NCI-H1930 (cell line): ENCODE measurements at regions not wholly inside any gene's neighbourhood (a gene's known extent, or its start where the extent isn't known, plus 50 kb on each side); places are given as distances from the start of the nearest gene placed in this dataset.
"Not testable (repeated sequence)": the region's sequence is repeated elsewhere in the genome, so short reads cannot be mapped to it uniquely, and the experiment has no call there.

Source experiments
- DNase-seq, 2 experiments: peaks; one replicate each; lab custom pipeline; 2025; lab: John Stamatoyannopoulos, UW

DNA sequence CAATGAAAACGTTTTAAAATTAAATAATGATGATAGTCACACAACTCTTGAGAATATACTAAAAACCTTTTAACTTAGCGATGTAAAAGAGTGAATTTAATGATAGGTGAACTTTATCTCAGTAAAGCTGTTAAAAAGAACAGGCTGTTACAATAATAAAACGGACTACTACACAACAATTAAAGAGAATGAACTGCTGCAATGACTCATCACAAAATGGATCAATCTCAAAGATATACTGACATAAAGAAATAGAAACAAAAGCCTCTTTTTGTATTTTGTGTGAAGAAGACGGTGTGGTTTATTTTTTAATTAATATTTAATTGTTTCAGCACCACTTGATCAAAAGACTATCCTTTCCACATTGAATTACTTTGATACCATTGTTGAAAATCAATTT lies 352.4 kb upstream of the GJE1 start:
- no peak for DNase-seq

DNA sequence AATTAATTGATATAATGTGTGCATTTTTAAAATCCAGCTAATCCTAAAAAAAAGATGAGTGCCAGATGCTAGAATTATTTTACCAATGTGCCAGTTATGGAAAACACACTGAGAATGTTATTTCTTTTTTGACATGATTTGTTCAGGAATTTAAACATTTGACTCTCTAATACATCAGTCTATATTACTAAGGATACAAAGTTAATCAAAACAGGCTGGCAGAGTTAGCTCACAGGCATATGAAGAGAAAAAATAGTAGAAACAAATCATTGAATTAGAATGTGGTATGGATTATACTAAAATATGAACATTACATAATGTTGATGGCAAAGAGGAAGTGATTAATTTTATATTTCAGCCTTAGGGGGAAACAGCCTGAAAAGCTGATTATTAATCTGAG lies 368.3 kb upstream of the GJE1 start:
- DNase-seq: no peak

- no peak for DNase-seq
Measured at GRCh38 chr6:141758430-141758829, 374.3 kb upstream of the GJE1 start.

GRCh38 chr6:141753180-141753579 lies 379.5 kb upstream of the GJE1 start:
- DNase-seq: no peak

DNA sequence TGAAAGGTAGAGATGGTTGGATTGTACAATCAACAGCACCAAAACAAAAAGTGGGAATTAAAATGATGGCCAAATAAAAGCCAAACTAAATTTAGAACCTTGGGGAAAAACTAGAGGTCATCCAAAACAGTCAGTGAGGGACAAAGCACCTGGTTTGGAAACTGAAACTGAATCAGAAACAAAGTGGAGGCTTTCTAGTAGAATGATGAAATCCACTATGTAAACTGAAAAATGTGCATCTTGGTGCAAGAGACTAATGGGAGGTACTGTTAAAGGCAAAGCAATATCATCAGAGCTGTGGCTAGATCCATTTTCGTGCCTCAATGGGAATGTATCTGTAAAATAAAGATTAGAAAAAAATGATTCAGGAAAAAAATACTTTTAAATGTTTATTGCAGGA lies 380.0 kb upstream of the GJE1 start:
- DNase-seq: no peak

GRCh38 chr6:141746324-141746723 lies 386.4 kb upstream of the GJE1 start:
- not testable (repeated sequence) for DNase-seq

- no peak for DNase-seq
Measured at GRCh38 chr6:141744971-141745370, 387.8 kb upstream of the GJE1 start.

GRCh38 chr6:141744194-141744925 lies 388.4 kb upstream of the GJE1 start:
- DNase-seq: no peak

GRCh38 chr6:141736104-141736503 lies 396.6 kb upstream of the GJE1 start:
- no peak for DNase-seq

DNA sequence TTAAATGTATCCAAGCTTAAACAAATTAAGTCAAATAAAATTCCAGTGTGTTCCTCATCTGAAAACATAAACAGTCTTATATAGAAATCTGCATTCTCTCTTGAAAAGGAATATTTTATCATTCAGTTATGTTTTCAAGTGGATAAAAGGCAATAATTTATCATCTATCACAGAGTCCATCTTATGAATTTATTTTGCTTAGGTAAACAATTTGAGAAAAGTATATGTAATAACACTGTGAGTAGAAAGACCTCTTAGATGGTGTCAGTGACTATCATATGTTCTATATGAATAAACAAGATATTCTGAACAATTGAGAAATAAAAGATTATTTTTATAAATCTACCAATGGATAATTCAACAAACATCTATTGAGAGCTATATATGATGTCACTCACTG lies 397.6 kb upstream of the GJE1 start:
- DNase-seq: no peak

GRCh38 chr6:141734071-141734840 lies 398.5 kb upstream of the GJE1 start:
- DNase-seq: no peak

GRCh38 chr6:141729146-141729545 lies 403.6 kb upstream of the GJE1 start:
- no peak for DNase-seq

DNA sequence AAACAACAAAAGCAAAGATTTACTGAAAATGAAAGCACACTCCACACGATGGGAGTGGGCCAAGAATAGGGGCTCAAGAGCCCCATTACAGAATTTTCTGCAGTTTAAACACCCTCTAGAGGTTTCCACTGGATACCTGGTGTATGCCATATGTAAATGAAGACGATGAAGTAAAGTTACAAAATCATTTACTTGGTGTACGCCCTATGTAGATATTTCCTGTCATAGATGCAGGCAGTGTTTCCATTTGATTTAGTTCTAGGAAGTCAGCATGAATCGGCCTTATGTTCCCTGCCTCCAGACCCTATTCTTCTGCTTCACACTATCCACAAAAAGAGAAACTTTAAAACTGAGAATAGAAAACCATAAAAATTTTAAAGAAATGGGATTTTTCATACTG lies 404.4 kb upstream of the GJE1 start:
- no peak for DNase-seq

DNA sequence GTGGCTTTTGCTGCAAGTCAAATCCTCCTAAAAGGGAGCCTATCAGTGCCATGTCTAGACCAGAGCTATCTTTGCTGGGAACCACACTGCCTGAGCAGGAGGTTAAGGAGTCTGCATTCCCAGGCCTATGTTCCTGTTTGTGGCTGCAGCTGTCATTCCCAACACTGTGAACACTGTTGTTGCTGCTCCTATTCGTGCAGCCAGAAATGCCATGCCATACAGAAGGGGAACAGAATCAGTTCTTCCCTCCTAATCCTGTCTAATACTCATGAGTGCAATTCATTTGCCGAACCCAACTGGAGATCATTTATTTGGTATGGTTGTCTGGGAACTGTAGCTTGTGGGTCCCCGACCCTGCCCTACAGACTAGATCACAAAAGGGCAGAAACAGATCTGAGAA lies 406.5 kb upstream of the GJE1 start:
- no peak for DNase-seq

- DNase-seq: no peak
Measured at GRCh38 chr6:141724731-141725130, 408.0 kb upstream of the GJE1 start.

- DNase-seq: no peak
Measured at GRCh38 chr6:141719476-141719875, 413.2 kb upstream of the GJE1 start.

GRCh38 chr6:141705431-141705830 lies 427.3 kb upstream of the GJE1 start:
- DNase-seq: no peak

GRCh38 chr6:141704151-141704550 lies 428.6 kb upstream of the GJE1 start:
- DNase-seq: no peak

DNA sequence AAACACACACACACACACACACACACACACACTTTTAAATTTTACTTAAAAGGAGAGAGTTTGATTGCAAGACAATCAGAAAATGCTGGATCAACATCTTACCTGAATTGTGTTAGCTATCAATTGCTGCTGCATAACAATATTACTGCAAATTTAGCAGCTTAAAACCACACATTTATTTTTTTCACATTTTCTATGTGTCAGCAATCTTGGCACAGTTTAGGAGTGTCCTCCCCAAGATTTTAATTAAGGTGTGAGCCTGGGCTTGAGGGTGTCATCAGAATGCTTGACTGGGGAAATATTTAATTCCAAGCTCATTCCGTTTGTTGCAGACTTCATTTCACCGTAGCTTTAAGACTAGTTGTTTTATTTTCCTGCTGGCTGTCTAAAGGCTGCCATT lies 431.0 kb upstream of the GJE1 start:
- no peak for DNase-seq

GRCh38 chr6:141700819-141701218 lies 431.9 kb upstream of the GJE1 start:
- DNase-seq: no peak

DNA sequence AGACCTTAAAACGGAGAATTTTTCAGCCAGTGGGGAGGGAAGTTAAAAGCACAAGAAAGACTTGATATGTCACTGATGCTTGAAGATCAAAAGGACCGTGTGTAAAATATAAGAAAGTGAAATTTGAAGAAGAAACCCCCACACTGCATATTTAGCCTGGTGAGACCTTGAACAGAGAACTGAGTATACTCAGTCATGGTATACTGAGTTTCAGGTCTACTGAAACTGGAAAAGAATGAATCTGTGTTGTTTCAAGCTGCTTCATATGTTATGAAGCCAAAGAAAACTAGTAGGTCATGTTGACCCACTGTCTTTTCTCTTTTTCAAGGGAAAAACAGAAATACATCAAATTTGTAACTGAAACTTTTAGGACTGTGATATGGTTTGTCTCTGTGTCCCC lies 443.8 kb upstream of the GJE1 start:
- no peak for DNase-seq

DNA sequence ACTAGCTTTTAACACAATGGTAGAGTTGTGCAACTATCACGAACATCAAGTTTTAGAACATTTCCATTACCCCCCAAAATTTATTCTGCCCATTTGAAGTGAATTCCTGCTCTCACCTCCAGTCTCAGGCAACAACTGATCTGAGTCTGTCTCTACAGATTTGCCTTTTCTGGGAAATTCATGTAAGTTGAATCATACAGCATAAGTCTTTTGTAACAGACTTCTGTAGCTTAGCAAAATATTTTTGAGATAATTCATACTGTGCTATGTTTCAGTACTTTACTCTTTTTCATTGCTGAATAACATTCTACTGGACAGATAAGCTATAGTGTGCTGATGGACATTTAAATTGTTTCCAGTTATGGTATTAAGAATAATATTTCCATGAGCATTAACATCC lies 447.3 kb upstream of the GJE1 start:
- no peak for DNase-seq

DNA sequence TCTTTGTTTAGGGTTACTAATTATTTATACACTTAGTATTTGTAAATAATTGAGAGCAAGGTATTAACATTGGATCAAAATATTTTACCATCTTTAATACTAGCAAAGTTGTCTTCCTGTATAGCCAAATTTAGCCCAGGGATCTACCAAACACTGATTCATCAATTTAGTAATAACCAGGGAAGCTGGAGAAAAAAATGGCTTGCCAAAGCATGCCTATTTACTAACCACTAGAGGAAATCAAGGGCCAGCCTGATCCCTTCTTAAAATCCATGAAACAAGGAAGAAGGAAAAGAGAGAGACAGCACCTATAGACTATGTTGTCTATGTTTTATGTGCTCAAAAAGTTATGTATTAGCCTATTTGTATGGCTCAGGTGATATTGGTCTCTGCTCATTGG lies 450.3 kb upstream of the GJE1 start:
- no peak for DNase-seq
